ENCODE measurements at regions not wholly inside any gene's neighbourhood (a gene's known extent, or its start where the extent isn't known, plus 50 kb on each side); places are given as distances from the start of the nearest gene placed in this dataset.
A peak's percentile ranks its signal among the peaks of the same experiment; 100 is the strongest.
"Not testable (repeated sequence)": the region's sequence is repeated elsewhere in the genome, so short reads cannot be mapped to it uniquely, and the experiment has no call there.

GRCh38 chr1:95297906-95298305 lies 63.9 kb downstream of the RWDD3 start:
- H3K4me3 ChIP-seq (ENCODE audit: low read depth, low read length): not testable (repeated sequence)

GRCh38 chr1:95301091-95301490 lies 67.1 kb downstream of the RWDD3 start:
- TF ChIP-seq CTCF (IDR thresholded peaks at IDR 0.05; ENCODE audit: low read depth, low read length): no peak
- H3K4me3 ChIP-seq (ENCODE audit: low read depth, low read length): no peak overlapping the region

- no peak overlapping the region for H3K4me3 ChIP-seq (ENCODE audit: low read depth, low read length)
- no peak for TF ChIP-seq CTCF (IDR thresholded peaks at IDR 0.05; ENCODE audit: low read depth, low read length)
Observed at GRCh38 chr1:95301614-95302013, 67.6 kb downstream of the RWDD3 start.

- H3K4me3 ChIP-seq (ENCODE audit: low read depth, low read length): no peak overlapping the region
- no peak for TF ChIP-seq CTCF (IDR thresholded peaks at IDR 0.05; ENCODE audit: low read depth, low read length)
Observed at GRCh38 chr1:95304803-95305202, 70.8 kb downstream of the RWDD3 start.

GRCh38 chr1:95308276-95309030 lies 74.4 kb downstream of the RWDD3 start:
- TF ChIP-seq CTCF (IDR thresholded peaks at IDR 0.05; ENCODE audit: low read depth, low read length): no peak
- no peak overlapping the region for H3K4me3 ChIP-seq (ENCODE audit: low read depth, low read length)

- TF ChIP-seq CTCF (IDR thresholded peaks at IDR 0.05; ENCODE audit: low read depth, low read length): peak; percentile 30; the same call in 1 of the 2 replicates
- H3K4me3 ChIP-seq (ENCODE audit: low read depth, low read length): no peak overlapping the region
Observed at GRCh38 chr1:95309031-95309471, 75.0 kb downstream of the RWDD3 start.

GRCh38 chr1:95311014-95311413 lies 77.0 kb downstream of the RWDD3 start:
- TF ChIP-seq CTCF (IDR thresholded peaks at IDR 0.05; ENCODE audit: low read depth, low read length): no peak
- no peak overlapping the region for H3K4me3 ChIP-seq (ENCODE audit: low read depth, low read length)

GRCh38 chr1:95311762-95312161 lies 77.8 kb downstream of the RWDD3 start:
- H3K4me3 ChIP-seq (ENCODE audit: low read depth, low read length): no peak overlapping the region
- TF ChIP-seq CTCF (IDR thresholded peaks at IDR 0.05; ENCODE audit: low read depth, low read length): no peak
